ENCODE measurements at regions not wholly inside any gene's neighbourhood (a gene's known extent, or its start where the extent isn't known, plus 50 kb on each side); places are given as distances from the start of the nearest gene placed in this dataset.

DNA sequence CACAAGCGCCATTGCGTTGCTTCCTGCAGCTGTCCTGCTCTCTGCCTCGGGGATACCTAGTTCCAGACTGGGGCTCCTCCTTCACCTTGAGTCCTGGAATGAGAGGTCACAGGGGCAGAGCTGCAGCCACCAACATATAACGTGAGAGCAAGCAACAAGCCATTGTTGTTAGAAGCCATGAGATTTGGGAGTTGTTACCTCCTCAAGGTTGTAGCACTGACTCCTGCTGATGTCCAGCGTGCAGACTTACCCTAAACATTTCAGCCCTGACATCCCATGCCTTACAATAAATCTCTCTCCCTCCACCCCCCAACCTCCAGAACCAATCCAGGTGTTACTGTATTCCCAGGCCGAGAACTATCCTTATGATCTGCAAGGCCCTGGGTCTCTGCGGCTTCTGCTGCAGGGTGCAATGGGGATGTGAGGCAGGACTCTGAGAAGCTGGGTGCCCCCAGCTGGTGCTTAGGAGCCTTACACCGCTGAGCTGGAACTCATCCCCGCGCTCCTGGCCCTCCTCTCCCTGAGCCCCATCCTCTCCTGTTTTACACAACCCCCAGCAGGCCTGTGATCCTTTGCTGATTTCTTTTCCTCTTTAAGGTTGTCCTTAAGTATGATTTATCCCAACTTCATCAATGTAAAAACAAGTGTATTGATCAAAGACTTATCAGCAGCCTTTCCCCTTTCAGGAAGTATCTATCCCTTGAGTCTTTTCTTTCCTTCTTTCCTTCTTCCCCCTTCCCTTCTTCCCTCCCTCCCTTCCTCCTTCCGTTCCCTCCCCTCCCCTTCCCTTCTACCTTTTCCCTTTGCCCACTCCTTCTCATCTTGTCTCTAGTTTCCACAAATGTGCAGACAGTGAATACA lies 84.2 kb upstream of the ABHD2 start:
- H2AFZ ChIP-seq (ENCODE audit: control insufficient read depth, low read depth, low read length), result no peak overlapping the region
- H3K36me3 ChIP-seq (ENCODE audit: control insufficient read depth in 2 of 2, insufficient read depth in 2 of 2, low read length in 1 of 2), result no peaks in the 10 kb centered on the region
- intact Hi-C loops (cut with micrococcal nuclease; ENCODE audit: unreplicated experiment), result loop anchor here (1.0 kb wide), 1 partner anchor 100 kb away; no protein-coding TSS in a partner anchor
- no peaks in the 10 kb centered on the region for H3K9me3 ChIP-seq (replicated peaks; ENCODE audit: control insufficient read depth, insufficient read depth, low read length)
- SMC1A ChIA-PET (ENCODE audit: uncharacterized antibody, unreplicated experiment), result interaction anchor here (1.0 to 3.6 kb wide), 3 partner anchors 12 to 99 kb away, joined by 3 to 32 read pairs (median 5); no protein-coding TSS in a partner anchor
- no peaks in the 10 kb centered on the region for H4K20me1 ChIP-seq (ENCODE audit: control insufficient read depth, insufficient read depth)
- no peak overlapping the region for H3K4me2 ChIP-seq (ENCODE audit: control insufficient read depth, insufficient read depth)
- FAIRE-seq (no peak), ATAC-seq (peak; percentile 75), DNase-seq (ENCODE audit: low read depth, low spot score) (no peak)
- peaks cover 3% of the 10 kb centered on the region; the same call in 1 of the 2 replicates for H3K4me1 ChIP-seq (ENCODE audit: control insufficient read depth, insufficient read depth, low read length)
- POLR2A ChIA-PET, result interaction anchor here (0.6 kb wide), 1 partner anchor 750 kb away, joined by 3 read pairs; no protein-coding TSS in a partner anchor
- no TSS peak for BruUV-seq (replicated peaks)
- WGBS (ENCODE audit: insufficient coverage, insufficient replicate concordance, low lambda C conversion rate, missing lambda C conversion rate), result 57% methylated on average over 10 of the region's 11 CpGs
- no peaks in the 10 kb centered on the region for H3K79me2 ChIP-seq (ENCODE audit: control insufficient read depth, insufficient read depth, low read length)
- in situ Hi-C loops (cut with MboI), result no loop called here
- no peaks in the 10 kb centered on the region; a peak in 1 of 4 replicates for H3K27me3 ChIP-seq (replicated peaks in 1 of 2; ENCODE audit: control insufficient read depth in 2 of 2, insufficient read depth in 2 of 2, low read length in 1 of 2)
- no peak for TF ChIP-seq SP1 (IDR thresholded peaks at IDR 0.05; ENCODE audit: low read depth, low read length)
- peak; percentile 48; the same call in 1 of the 2 replicates for TF ChIP-seq SMC3 (IDR thresholded peaks at IDR 0.05; ENCODE audit: borderline replicate concordance, low read length)
- no peak for TF ChIP-seq CBX5 (IDR thresholded peaks at IDR 0.05; ENCODE audit: low read depth)
- no peak for TF ChIP-seq RAD21 (IDR thresholded peaks at IDR 0.05; ENCODE audit: insufficient read depth, low read depth, low read length)
- TF ChIP-seq, protein P1, sequence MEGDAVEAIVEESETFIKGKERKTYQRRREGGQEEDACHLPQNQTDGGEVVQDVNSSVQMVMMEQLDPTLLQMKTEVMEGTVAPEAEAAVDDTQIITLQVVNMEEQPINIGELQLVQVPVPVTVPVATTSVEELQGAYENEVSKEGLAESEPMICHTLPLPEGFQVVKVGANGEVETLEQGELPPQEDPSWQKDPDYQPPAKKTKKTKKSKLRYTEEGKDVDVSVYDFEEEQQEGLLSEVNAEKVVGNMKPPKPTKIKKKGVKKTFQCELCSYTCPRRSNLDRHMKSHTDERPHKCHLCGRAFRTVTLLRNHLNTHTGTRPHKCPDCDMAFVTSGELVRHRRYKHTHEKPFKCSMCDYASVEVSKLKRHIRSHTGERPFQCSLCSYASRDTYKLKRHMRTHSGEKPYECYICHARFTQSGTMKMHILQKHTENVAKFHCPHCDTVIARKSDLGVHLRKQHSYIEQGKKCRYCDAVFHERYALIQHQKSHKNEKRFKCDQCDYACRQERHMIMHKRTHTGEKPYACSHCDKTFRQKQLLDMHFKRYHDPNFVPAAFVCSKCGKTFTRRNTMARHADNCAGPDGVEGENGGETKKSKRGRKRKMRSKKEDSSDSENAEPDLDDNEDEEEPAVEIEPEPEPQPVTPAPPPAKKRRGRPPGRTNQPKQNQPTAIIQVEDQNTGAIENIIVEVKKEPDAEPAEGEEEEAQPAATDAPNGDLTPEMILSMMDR (IDR thresholded peaks at IDR 0.05 in 2 of 3, conservative IDR thresholded peaks at IDR 0.05 in 1 of 3; ENCODE audit: control insufficient read depth in 2 of 3, extremely low read depth in 1 of 3, insufficient read depth in 1 of 3, low read depth in 3 of 3, low read length in 3 of 3), result peak; percentile 30 to 45 (median 41); a peak in 4 of 6 replicates
- TF ChIP-seq STAT1 (conservative IDR thresholded peaks at IDR 0.05), result no peak
- TF ChIP-seq KAT2A (conservative IDR thresholded peaks at IDR 0.05; ENCODE audit: control insufficient read depth, low read depth, low read length), result no peak
- TF ChIP-seq TAF1 (IDR thresholded peaks at IDR 0.05; ENCODE audit: borderline replicate concordance, low read depth, low read length), result no peak
- CTCF ChIA-PET, result interaction anchor here (0.7 to 7.8 kb wide), 7 partner anchors 9 to 380 kb away, joined by 3 to 116 read pairs (median 3); no protein-coding TSS in a partner anchor
- H3K4me3 ChIP-seq, result no peak overlapping the region
- H3K9ac ChIP-seq (ENCODE audit: control insufficient read depth, insufficient read depth, low read length), result no peak overlapping the region
- H3K27ac ChIP-seq (ENCODE audit: control insufficient read depth, insufficient read depth), result no peak overlapping the region
- RAD21 ChIA-PET (ENCODE audit: unreplicated experiment), result interaction anchor here (2.8 kb wide), 1 partner anchor 100 kb away, joined by 34 read pairs; no protein-coding TSS in a partner anchor

Measured in GM12878 (cell line).